Body of pancreas (tissue), 4 donors: ENCODE measurements at regions not wholly inside any gene's neighbourhood (a gene's known extent, or its start where the extent isn't known, plus 50 kb on each side); places are given as distances from the start of the nearest gene placed in this dataset.

Source experiments
- ATAC-seq: fragments of 150-250 bp; one replicate; pipeline ENCODE4 v1.9.1; 2016
- DNase-seq, 4 donors: peaks; one replicate each; pipeline ENCODE4 v3.0.0-alpha.2; 2019
- H3K27ac ChIP-seq, 4 donors: fragments of 200-600 bp; sonication (generic); 1 replicate in 3 of 4; 2 replicates in 1 of 4; pipeline versions ENCODE4 v1.5.1 to v1.6.1; 2016 to 2019; ENCODE audit warnings: mild to moderate bottlenecking in 1 of 4, mixed read lengths in 1 of 4, moderate library complexity in 1 of 4
- H3K27me3 ChIP-seq, 2 donors: fragments of 200-600 bp; sonication (generic); one replicate each; pipeline ENCODE4 v1.6.0; 2016; ENCODE audit warnings: mild to moderate bottlenecking in 1 of 2
- H3K36me3 ChIP-seq, 2 donors: fragments of 200-600 bp; sonication (generic); replicated peaks in 1 of 2; 2 replicates each; pipeline ENCODE4 v1.5.1; 2016; ENCODE audit warnings: low read depth in 2 of 2; ENCODE audit not compliant: insufficient read depth in 1 of 2
- H3K4me1 ChIP-seq: fragments of 200-600 bp; sonication (generic); one replicate; pipeline ENCODE4 v1.6.0; 2016
- H3K4me3 ChIP-seq, 2 donors: fragments of 200-600 bp; sonication (generic); 1 replicate in 1 of 2; 2 replicates in 1 of 2; pipeline ENCODE4 v1.5.1; 2016 to 2019
- H3K9me3 ChIP-seq, 3 donors: fragments of 200-600 bp; sonication (generic); 1 replicate in 2 of 3; 2 replicates in 1 of 3; pipeline ENCODE4 v1.5.1; 2016
- CTCF ChIP-seq, 7 experiments: fragments of 450-650 bp in 4 of 7; fragments of 200-600 bp in 3 of 7; sonication (generic) in 3 of 7; IDR thresholded peaks; one replicate each; pipeline ENCODE4 v1.5.1; 2016 to 2019; ENCODE audit warnings: antibody characterized with exemption in 7 of 7
- POLR2A ChIP-seq, 3 donors: fragments of 450-650 bp; IDR thresholded peaks; one replicate each; pipeline ENCODE4 v1.6.1; 2016; ENCODE audit warnings: antibody characterized with exemption in 3 of 3, mild to moderate bottlenecking in 2 of 3
- WGBS, 2 donors: methylation state at CpG; one replicate each; pipeline ENCODE4 v1.1.5; 2017; 5-methylcytosine and 5-hydroxymethylcytosine counted together
- intact Hi-C: fragments of 100-400 bp; cut with DNase I; formaldehyde crosslinking; loops from one replicate; pipeline ENCODE4 v1.15.1; 2023

GRCh38 chr18:56062931-56063330 is 474.9 kb upstream of the TCF4 start:
- no peaks in the 10 kb centered on the region for H3K36me3 ChIP-seq
- H3K4me3 ChIP-seq: no peak overlapping the region
- H3K4me1 ChIP-seq: no peaks in the 10 kb centered on the region
- 36 to 42% methylated on average over 2 of the region's 2 CpGs for WGBS, 2 donors
- no peaks in the 10 kb centered on the region for H3K9me3 ChIP-seq
- no peak overlapping the region for H3K27ac ChIP-seq
- intact Hi-C loops: no loop called here
- no peaks in the 10 kb centered on the region for H3K27me3 ChIP-seq
- ATAC-seq (no peak), DNase-seq (no peak)
- TF ChIP-seq CTCF (IDR thresholded peaks at IDR 0.05) (no peak), POLR2A (IDR thresholded peaks at IDR 0.05) (no peak)

- Histone ChIP-seq H3K36me3 (no peaks in the 10 kb centered on the region), H3K9me3 (no peaks in the 10 kb centered on the region), H3K4me3 (no peak overlapping the region), H3K4me1 (no peaks in the 10 kb centered on the region), H3K27ac (no peak overlapping the region), H3K27me3 (no peaks in the 10 kb centered on the region)
- TF ChIP-seq POLR2A (IDR thresholded peaks at IDR 0.05): no peak
- TF ChIP-seq CTCF (IDR thresholded peaks at IDR 0.05): no peak
- 69 to 74% methylated on average over 2 of the region's 2 CpGs for WGBS, 2 donors
- intact Hi-C loops: no loop called here
- ATAC-seq (no peak), DNase-seq (no peak)
These were observed 473.1 kb upstream of the TCF4 start for GRCh38 chr18:56060967-56061541.

GRCh38 chr18:56052202-56052601 is 464.2 kb upstream of the TCF4 start:
- no peak for TF ChIP-seq POLR2A (IDR thresholded peaks at IDR 0.05)
- no peak for TF ChIP-seq CTCF (IDR thresholded peaks at IDR 0.05)
- Histone ChIP-seq H3K27me3 (no peaks in the 10 kb centered on the region), H3K9me3 (peaks cover 0 to 4% (median 0%) of the 10 kb centered on the region in 3 donors), H3K4me3 (no peak overlapping the region), H3K4me1 (no peaks in the 10 kb centered on the region), H3K36me3 (no peaks in the 10 kb centered on the region), H3K27ac (no peak overlapping the region)
- DNase-seq (no peak), ATAC-seq (no peak)
- intact Hi-C loops: no loop called here
- WGBS, 2 donors: 95 to 97% methylated on average over 1 of the region's 1 CpG

GRCh38 chr18:56044239-56044638 is 456.2 kb upstream of the TCF4 start:
- H3K27ac ChIP-seq: peak overlapping the region in 2 of 4 donors; percentile 7 to 31
- 61 to 73% methylated on average over 1 of the region's 1 CpG for WGBS, 2 donors
- peaks cover 0 to 4% (median 0%) of the 10 kb centered on the region in 3 donors for H3K9me3 ChIP-seq
- DNase-seq (no peak), ATAC-seq (no peak)
- no peaks in the 10 kb centered on the region for H3K27me3 ChIP-seq
- TF ChIP-seq CTCF (IDR thresholded peaks at IDR 0.05) (no peak), POLR2A (IDR thresholded peaks at IDR 0.05) (no peak)
- H3K4me1 ChIP-seq: no peaks in the 10 kb centered on the region
- intact Hi-C loops: no loop called here
- H3K4me3 ChIP-seq: no peak overlapping the region
- no peaks in the 10 kb centered on the region for H3K36me3 ChIP-seq

- Histone ChIP-seq H3K27me3 (no peaks in the 10 kb centered on the region), H3K9me3 (peaks cover 0 to 4% (median 0%) of the 10 kb centered on the region in 3 donors), H3K27ac (peak overlapping the region in 3 of 4 donors; percentile 7 to 31 (median 20)), H3K36me3 (no peaks in the 10 kb centered on the region), H3K4me1 (no peaks in the 10 kb centered on the region), H3K4me3 (no peak overlapping the region)
- intact Hi-C loops: no loop called here
- WGBS, 2 donors: 31 to 49% methylated on average over 4 of the region's 4 CpGs
- ATAC-seq: peak; percentile 86
- TF ChIP-seq POLR2A (IDR thresholded peaks at IDR 0.05) (no peak), CTCF (IDR thresholded peaks at IDR 0.05) (no peak)
- peak; percentile 34 to 60 (median 46) for DNase-seq
These were observed 455.7 kb upstream of the TCF4 start for GRCh38 chr18:56043641-56044061.
